Activated T-cell treated with anti-CD3 and anti-CD28 coated beads, Interleukin-2, amount 50 U/mL, for 48 hours (primary cell): ENCODE measurements at regions not wholly inside any gene's neighbourhood (a gene's known extent, or its start where the extent isn't known, plus 50 kb on each side); places are given as distances from the start of the nearest gene placed in this dataset.
A peak's percentile ranks its signal among the peaks of the same experiment; 100 is the strongest.

Source experiments
- DNase-seq, 2 experiments: peaks; one replicate each; pipeline ENCODE4 v3.0.0-alpha.2; 2020

DNA sequence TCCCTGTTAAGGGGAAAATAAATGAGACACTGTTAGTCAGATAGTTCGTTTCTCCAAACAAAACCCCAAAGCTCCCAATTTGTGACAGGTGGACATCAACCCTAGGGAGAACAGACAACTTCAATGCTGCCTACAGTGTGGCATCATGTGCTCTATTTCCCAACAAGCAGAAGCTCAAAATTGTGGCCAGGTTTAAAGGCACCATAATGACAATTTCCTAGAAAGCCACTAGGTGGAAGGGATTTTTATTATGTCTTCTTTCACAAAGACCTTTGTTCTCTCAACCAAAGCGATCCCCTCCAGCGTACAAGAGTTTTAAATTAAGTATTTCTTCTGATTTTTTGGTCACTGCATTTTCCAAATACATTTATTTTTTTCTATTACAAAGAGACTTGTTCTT is 88.0 kb upstream of the MBIP start:
- no peak for DNase-seq

DNA sequence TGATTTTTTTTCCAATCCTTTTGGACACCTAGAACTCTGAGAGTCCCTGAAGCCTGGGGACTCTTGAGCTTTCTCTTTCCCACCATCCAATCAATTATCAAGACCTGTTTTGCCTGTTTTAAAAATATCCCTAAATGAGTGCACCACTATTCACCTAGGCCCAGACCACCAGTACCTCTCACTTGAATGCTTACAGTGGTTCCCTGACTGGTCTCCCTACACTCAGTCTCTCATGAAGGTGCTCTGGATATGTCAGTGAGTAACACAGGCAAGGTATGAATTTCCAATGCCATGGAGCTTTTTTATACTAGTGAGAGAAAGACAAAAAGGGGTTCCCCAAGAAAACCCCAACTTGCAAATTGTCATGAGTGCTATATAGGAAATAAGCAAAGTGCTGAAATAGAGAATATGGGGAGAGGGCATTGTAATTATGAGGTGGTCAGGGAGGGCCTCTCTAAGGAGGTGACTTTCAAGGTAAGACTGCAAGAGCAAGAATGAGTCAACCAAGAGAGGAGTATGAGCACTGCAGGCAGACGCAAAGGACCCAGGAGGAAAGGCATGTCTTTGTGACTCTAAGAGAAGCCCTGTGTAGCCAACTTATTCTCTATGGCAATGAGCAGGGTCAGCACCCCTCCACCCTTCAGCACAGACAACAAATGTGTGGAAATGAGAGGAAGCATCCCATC is 85.3 kb upstream of the MBIP start:
- DNase-seq: no peak

DNA sequence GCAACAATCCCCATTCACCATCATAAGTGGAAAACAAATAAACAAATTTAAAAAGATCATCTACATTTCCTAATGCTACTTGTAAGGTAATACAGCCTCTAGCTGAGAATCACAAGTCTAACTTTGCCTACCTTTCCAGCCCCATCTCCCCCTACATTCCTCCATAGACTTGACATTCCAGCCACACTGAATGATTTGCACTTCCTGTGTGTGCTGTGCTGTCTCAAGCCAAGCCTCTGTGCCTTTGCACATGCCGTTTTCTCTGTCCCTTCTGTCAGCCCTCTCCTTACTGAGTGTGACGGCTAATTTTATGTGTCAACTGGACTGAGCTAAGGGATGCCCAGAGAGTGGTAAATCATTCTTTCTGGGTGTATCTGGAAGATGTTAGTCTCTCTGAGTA is 82.4 kb upstream of the MBIP start:
- DNase-seq: no peak

DNA sequence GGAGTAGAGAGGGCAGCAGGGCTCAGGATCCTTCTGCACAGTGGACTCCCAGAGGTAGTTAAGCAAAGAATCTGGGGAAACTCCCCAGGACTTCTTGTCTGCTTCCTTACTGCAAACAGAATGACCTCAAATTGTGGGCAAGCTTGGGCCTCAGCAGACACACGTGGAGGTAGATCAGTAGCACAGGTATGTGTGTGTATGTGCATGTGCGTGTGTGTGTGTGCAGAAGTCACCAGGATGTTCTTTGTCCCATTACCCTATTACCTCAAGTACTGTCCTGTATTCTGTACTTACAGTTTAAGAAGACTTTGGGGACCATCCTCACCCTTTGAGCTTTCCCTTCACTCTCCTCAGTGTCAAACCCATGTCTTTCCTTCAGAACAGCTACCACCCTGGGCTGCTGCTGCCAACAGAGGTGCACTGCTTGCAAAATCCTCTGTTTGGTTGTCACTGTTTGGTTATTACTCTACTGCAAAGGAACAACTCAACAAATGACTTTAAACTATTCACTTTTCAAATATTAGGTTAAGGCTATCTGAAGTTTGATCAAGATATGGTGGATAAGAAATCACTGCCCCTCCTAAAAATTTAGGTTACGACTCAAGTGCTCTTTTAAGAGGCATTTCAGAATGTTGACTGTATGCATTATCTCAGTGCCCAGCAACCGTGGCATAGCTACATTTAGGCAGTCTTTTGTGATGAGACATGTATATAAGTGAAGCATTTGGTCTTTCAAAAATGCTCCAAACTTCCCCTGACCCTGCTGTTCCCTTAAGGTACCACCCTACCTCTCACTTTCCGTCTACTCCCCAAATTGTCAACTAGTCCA is 78.2 kb upstream of the MBIP start:
- no peak for DNase-seq

DNA sequence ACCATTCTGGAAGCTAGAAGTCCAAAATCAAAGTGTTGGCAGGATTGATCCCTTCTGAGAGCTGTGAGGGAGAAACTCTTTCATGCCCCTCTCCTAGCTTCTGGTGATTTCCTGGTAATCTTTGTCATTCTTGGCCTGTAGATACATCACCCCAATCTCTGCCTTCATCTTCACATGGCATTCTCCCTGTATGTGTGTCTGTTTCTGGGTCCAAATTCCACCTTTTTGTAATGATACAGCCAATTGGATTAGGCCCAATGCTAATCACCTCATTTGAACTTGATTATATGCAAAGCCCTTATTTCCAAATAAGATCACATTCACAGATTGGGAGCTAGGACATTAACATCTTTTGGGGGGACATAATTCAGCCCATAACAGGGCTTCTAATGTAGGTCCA is 76.9 kb upstream of the MBIP start:
- no peak for DNase-seq

DNA sequence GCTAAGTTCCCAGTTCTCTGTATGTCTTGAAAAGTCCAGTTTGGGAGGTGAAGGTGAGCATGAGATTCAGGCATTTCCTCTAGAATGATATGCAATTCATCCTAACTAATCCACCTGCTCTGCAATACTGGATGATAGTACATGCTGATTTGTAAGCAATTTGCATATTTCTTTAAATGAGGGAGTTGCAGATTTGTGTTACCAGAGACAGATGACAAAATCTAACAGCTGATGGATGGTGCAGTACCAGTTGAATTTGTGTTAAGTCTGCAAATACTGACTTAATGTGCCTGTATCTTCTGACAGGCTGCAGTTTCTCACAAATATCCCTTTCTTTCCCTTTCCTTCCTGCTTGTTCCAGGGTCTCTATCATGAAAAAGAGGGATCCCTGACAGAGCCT is 76.4 kb upstream of the MBIP start:
- no peak for DNase-seq

DNA sequence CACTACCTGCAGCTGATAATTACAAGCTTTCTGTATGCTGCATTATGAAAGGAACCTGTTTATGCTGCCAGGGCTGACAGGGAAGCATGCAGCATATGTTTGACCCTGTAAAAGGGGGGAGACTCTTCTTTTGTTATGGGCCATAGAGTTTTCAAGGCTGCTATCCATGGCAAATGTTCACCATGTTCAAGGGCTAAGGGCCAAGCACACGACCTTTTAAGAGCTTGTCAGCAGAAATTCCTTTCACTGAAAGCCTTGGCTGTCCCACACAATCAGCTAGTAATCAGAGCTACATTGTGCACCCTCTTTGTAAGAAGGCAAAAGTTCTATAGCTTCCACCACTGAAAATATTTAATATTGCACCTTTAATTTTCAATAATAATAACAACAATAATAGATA is 74.2 kb upstream of the MBIP start:
- no peak for DNase-seq

DNA sequence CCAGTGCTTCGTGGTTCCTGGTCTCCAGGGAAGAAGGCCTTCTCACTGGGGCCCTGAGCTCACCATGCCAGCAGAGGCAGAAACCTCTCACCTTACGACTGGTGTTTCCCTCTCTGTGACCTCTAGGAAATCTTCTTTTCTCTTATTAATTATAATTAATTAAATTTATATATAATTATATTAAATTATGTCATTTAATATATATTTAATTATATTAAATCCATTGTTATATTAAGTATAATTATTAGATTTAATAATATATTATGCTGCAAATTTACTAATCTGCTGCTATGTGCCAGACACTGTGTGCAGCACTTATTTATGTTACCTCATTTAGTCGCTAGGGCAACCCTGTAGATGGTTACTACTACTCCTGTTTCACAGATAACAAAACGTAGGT is 70.3 kb upstream of the MBIP start:
- no peak for DNase-seq

DNA sequence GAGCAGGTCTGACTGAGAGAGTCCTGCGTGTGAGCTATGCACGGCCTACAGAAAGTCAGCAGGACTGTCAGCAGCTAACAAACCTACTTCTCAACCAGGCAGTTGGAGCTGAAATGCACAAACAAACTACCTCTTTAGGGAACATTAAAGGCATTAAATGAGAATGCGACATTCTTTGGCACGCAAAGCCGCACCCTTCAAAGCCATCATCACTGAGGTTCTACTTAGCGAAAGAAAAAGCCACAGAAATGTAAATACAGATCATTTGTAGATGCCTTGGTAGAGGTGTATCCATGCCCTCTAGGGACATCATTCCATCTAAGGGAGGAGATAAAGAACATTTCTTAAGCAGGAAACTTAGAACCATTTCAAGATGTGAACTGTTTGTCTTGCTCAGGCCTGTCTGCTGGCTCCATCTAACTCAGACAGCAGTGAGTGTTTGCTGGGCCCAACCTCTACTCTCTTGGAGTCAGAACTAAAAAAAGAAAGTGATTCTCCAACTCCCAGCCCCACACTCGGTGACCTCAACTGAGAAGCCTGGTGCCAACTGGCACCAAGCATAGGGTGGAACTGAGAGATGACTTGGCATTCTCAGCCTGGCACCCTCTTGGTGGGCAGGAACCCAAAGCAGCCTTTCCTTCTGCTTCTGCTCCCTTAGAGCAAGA is 63.5 kb upstream of the MBIP start:
- no peak for DNase-seq

DNA sequence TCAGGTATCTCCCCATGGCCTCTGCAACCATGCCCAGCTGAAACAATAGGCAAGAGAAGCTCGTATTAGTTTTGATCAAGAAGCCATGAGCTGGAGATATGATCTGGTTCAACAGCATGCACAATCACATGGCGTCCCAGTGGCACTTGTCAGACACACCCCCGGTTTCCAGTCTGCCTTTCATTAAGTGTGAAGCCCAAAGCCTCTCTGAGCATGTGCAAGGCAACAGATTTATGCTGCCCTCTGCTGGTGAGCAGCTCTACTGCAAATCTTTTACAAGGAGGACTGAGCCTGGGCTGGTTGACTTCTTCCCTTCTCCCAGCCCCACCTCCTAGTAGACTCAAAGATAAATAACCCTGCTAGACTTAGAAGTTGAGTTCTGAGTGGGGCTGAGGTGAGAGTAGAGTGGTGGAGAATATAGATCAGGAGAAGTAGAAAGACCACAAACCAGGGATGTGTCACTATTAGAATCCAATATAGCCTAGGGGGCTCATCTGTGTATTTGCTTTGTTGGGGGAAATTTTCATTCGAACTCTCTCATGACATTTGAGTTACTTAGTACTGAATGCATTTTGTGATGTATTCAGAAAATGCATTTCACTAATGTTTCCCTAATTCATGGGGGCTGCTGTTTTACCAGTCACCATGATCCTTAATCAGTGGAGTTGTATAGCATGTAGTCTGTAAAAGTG is 53.7 kb upstream of the MBIP start:
- peak; percentile 81 to 82 for DNase-seq
